Panc1 (cell line): ENCODE measurements at regions not wholly inside any gene's neighbourhood (a gene's known extent, or its start where the extent isn't known, plus 50 kb on each side); places are given as distances from the start of the nearest gene placed in this dataset.

Experiments used
- ATAC-seq: fragments of 200-7000 bp; cut with Tn5 transposase; 2 replicates; pipeline ENCODE4 v1.9.1; 2020; ENCODE audit warnings: mild to moderate bottlenecking, moderate library complexity
- BruUV-seq: library from RNA; stranded (reverse); fragments of 400-500 nt; replicated peaks from 2 replicates; lab custom pipeline; 2021; lab: Mats Ljungman, UMichigan
- CTCF ChIA-PET: fragments of 300-600 bp; sonication (Branson Sonifier 250); formaldehyde crosslinking; loops from one replicate; lab custom pipeline; 2022; ENCODE audit warnings: antibody characterized with exemption; lab: Charles Lee
- POLR2A ChIA-PET: fragments of 300-600 bp; sonication (Branson Sonifier 250); formaldehyde crosslinking; loops from one replicate; lab custom pipeline; 2022; ENCODE audit warnings: antibody characterized with exemption; lab: Charles Lee
- DNase-seq: peaks from one replicate; pipeline ENCODE4 v3.0.0-alpha.2; 2010; ENCODE audit warnings: low read depth, low spot score
- H3K27ac ChIP-seq: 2 replicates; pipeline ENCODE4 v1.5.1; 2011; ENCODE audit warnings: mild to moderate bottlenecking, low read length, inconsistent platforms
- H3K27me3 ChIP-seq: fragments of 200-500 bp; sonication (Bioruptor generic); 2 replicates; pipeline ENCODE4 v1.6.0; 2014; ENCODE audit warnings: low read length, inconsistent platforms; ENCODE audit not compliant: control insufficient read depth, insufficient read depth
- H3K36me3 ChIP-seq: fragments of 200-500 bp; sonication (Bioruptor generic); 2 replicates; pipeline ENCODE4 v1.5.1; 2014; ENCODE audit warnings: inconsistent platforms, mild to moderate bottlenecking, low read length, moderate library complexity; ENCODE audit not compliant: control insufficient read depth, insufficient read depth
- H3K4me1 ChIP-seq: 2 replicates; pipeline ENCODE4 v1.5.1; 2011; ENCODE audit warnings: inconsistent platforms, mild to moderate bottlenecking, low read length, moderate library complexity; ENCODE audit not compliant: control insufficient read depth, insufficient read depth
- H3K4me3 ChIP-seq, 2 experiments: 2 replicates each; pipeline ENCODE4 v1.5.1; 2011 to 2012; ENCODE audit warnings: low read depth in 2 of 2, low read length in 2 of 2, mild to moderate bottlenecking in 2 of 2, inconsistent platforms in 1 of 2, moderate library complexity in 1 of 2
- H3K9me3 ChIP-seq: fragments of 200-500 bp; sonication (Bioruptor generic); 2 replicates; pipeline ENCODE4 v1.5.1; 2014; ENCODE audit warnings: low read depth, mild to moderate bottlenecking, inconsistent platforms, low read length, moderate library complexity; ENCODE audit not compliant: control insufficient read depth, insufficient read depth
- POLR2AphosphoS5 ChIP-seq: IDR thresholded peaks from 2 replicates; pipeline ENCODE4 v1.6.1; 2012; ENCODE audit warnings: mild to moderate bottlenecking, low read depth, low read length, moderate library complexity
- SIN3A ChIP-seq: IDR thresholded peaks from 2 replicates; pipeline ENCODE4 v1.6.1; 2012; ENCODE audit warnings: low read depth, mild to moderate bottlenecking, low read length, moderate library complexity, borderline replicate concordance; ENCODE audit not compliant: insufficient read depth
- TCF7L2 ChIP-seq: IDR thresholded peaks from 2 replicates; pipeline ENCODE4 v1.6.1; 2011; ENCODE audit warnings: mild to moderate bottlenecking, low read depth, low read length, inconsistent platforms
- in situ Hi-C: cut with HindIII; loops from 2 replicates; pipeline ENCODE4 v1.10.0; 2016; ENCODE audit warnings: low sequenced_read_pairs, low pct_unique_long_range_greater_than_20kb
- intact Hi-C: fragments of 100-400 bp; cut with micrococcal nuclease; formaldehyde crosslinking; loops from one replicate; pipeline ENCODE4 v1.10.0; 2022; ENCODE audit not compliant: unreplicated experiment
- TF ChIP-seq, protein P1 (sequence below): fragments of 450-650 bp; IDR thresholded peaks from 2 replicates; pipeline ENCODE4 v1.5.1; 2017; ENCODE audit warnings: mild to moderate bottlenecking
- TF ChIP-seq, protein P2 (sequence below), 2 experiments: IDR thresholded peaks; 2 replicates each; pipeline ENCODE4 v1.6.1; 2011 to 2012; ENCODE audit warnings: low read depth in 2 of 2, control low read depth in 1 of 2, low read length in 1 of 2, mild to moderate bottlenecking in 1 of 2, moderate library complexity in 1 of 2; ENCODE audit not compliant: insufficient read depth in 1 of 2

DNA sequence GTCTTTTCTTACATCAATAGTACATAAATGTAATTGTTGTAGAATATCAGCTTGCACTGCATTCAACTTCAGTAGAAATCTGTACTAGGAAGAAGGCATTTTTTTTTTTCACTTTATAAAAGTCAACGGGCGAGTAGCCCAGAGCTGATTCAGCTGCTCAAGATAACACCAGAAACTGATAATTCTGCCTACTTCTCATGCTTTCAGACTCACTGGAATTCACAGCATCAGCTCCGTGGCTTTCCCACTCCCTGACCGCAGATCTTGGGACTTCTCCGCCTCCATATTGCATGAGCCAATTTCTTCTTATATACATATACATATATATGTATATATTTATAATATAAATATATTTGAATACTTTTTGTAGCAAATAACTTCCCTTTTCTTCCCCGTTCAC, 263.1 kb upstream of the RXFP2 start:
- ATAC-seq (no peak), DNase-seq (no peak)
- BruUV-seq: no TSS peak
- H3K36me3 ChIP-seq: no peaks in the 10 kb centered on the region
- no peak overlapping the region for H3K27ac ChIP-seq
- no peaks in the 10 kb centered on the region; the same call in 1 of the 2 replicates for H3K27me3 ChIP-seq
- CTCF ChIA-PET: no interaction called here
- intact Hi-C loops: no loop called here
- no peaks in the 10 kb centered on the region for H3K9me3 ChIP-seq
- TF ChIP-seq, protein P1, sequence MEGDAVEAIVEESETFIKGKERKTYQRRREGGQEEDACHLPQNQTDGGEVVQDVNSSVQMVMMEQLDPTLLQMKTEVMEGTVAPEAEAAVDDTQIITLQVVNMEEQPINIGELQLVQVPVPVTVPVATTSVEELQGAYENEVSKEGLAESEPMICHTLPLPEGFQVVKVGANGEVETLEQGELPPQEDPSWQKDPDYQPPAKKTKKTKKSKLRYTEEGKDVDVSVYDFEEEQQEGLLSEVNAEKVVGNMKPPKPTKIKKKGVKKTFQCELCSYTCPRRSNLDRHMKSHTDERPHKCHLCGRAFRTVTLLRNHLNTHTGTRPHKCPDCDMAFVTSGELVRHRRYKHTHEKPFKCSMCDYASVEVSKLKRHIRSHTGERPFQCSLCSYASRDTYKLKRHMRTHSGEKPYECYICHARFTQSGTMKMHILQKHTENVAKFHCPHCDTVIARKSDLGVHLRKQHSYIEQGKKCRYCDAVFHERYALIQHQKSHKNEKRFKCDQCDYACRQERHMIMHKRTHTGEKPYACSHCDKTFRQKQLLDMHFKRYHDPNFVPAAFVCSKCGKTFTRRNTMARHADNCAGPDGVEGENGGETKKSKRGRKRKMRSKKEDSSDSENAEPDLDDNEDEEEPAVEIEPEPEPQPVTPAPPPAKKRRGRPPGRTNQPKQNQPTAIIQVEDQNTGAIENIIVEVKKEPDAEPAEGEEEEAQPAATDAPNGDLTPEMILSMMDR: no peak
- TF ChIP-seq POLR2AphosphoS5: no peak
- TF ChIP-seq SIN3A: no peak
- TF ChIP-seq, protein P2, sequence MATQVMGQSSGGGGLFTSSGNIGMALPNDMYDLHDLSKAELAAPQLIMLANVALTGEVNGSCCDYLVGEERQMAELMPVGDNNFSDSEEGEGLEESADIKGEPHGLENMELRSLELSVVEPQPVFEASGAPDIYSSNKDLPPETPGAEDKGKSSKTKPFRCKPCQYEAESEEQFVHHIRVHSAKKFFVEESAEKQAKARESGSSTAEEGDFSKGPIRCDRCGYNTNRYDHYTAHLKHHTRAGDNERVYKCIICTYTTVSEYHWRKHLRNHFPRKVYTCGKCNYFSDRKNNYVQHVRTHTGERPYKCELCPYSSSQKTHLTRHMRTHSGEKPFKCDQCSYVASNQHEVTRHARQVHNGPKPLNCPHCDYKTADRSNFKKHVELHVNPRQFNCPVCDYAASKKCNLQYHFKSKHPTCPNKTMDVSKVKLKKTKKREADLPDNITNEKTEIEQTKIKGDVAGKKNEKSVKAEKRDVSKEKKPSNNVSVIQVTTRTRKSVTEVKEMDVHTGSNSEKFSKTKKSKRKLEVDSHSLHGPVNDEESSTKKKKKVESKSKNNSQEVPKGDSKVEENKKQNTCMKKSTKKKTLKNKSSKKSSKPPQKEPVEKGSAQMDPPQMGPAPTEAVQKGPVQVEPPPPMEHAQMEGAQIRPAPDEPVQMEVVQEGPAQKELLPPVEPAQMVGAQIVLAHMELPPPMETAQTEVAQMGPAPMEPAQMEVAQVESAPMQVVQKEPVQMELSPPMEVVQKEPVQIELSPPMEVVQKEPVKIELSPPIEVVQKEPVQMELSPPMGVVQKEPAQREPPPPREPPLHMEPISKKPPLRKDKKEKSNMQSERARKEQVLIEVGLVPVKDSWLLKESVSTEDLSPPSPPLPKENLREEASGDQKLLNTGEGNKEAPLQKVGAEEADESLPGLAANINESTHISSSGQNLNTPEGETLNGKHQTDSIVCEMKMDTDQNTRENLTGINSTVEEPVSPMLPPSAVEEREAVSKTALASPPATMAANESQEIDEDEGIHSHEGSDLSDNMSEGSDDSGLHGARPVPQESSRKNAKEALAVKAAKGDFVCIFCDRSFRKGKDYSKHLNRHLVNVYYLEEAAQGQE (IDR thresholded peaks at IDR 0.05; ENCODE audit: insufficient read depth in 1 of 2, low read depth in 2 of 2, low read length in 1 of 2): no peak
- no peak for TF ChIP-seq TCF7L2
- in situ Hi-C loops: no loop called here
- POLR2A ChIA-PET: no interaction called here
- no peaks in the 10 kb centered on the region for H3K4me1 ChIP-seq
- no peak overlapping the region for H3K4me3 ChIP-seq

DNA sequence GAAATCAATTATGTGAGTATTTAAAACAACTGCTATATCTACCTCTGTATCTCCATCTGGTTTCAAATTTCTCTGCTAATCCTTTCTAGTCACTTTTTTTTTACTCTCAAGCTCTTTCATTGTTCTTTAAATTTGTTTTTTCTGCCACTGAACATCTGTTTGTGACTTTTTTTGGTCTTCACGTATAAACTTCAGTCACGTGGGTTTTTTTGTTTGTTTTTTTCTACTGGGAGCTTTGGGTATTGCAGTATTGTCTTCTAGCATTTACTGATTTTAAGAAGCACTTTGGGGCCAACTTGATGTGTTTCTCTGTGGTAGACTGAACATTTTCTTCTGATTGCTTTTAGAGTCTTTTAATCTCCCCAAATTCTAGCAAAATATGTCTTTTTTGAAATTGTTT, 262.6 kb upstream of the RXFP2 start:
- no peak for ATAC-seq
- no TSS peak for BruUV-seq
- H3K36me3 ChIP-seq: no peaks in the 10 kb centered on the region
- no peaks in the 10 kb centered on the region; the same call in 1 of the 2 replicates for H3K27me3 ChIP-seq
- intact Hi-C loops (no loop called here), in situ Hi-C loops (no loop called here)
- POLR2A ChIA-PET: no interaction called here
- no peaks in the 10 kb centered on the region for H3K4me1 ChIP-seq
- TF ChIP-seq, protein P1: no peak
- TF ChIP-seq TCF7L2: no peak
- TF ChIP-seq, protein P2 (IDR thresholded peaks at IDR 0.05; ENCODE audit: insufficient read depth in 1 of 2, low read depth in 2 of 2, low read length in 1 of 2): no peak
- TF ChIP-seq SIN3A: no peak
- no peak for TF ChIP-seq POLR2AphosphoS5
- no peak overlapping the region for H3K27ac ChIP-seq
- H3K9me3 ChIP-seq: no peaks in the 10 kb centered on the region
- CTCF ChIA-PET: no interaction called here
- no peak for DNase-seq
- H3K4me3 ChIP-seq: no peak overlapping the region
